HL-60 (cell line): ENCODE measurements at regions not wholly inside any gene's neighbourhood (a gene's known extent, or its start where the extent isn't known, plus 50 kb on each side); places are given as distances from the start of the nearest gene placed in this dataset.

Experiments
- GABPA ChIP-seq: IDR thresholded peaks from 2 replicates; pipeline ENCODE4 v1.6.1; 2012; ENCODE audit warnings: low read depth
- REST ChIP-seq: IDR thresholded peaks from 2 replicates; pipeline ENCODE4 v1.6.1; 2012; ENCODE audit warnings: low read depth; ENCODE audit not compliant: insufficient replicate concordance
- TF ChIP-seq, protein P1 (sequence below): IDR thresholded peaks from one replicate; pipeline ENCODE4 v1.5.1; 2011; ENCODE audit warnings: low read length, control low read depth, inconsistent platforms; ENCODE audit not compliant: insufficient read depth

- TF ChIP-seq, protein P1, sequence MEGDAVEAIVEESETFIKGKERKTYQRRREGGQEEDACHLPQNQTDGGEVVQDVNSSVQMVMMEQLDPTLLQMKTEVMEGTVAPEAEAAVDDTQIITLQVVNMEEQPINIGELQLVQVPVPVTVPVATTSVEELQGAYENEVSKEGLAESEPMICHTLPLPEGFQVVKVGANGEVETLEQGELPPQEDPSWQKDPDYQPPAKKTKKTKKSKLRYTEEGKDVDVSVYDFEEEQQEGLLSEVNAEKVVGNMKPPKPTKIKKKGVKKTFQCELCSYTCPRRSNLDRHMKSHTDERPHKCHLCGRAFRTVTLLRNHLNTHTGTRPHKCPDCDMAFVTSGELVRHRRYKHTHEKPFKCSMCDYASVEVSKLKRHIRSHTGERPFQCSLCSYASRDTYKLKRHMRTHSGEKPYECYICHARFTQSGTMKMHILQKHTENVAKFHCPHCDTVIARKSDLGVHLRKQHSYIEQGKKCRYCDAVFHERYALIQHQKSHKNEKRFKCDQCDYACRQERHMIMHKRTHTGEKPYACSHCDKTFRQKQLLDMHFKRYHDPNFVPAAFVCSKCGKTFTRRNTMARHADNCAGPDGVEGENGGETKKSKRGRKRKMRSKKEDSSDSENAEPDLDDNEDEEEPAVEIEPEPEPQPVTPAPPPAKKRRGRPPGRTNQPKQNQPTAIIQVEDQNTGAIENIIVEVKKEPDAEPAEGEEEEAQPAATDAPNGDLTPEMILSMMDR = no peak
- TF ChIP-seq REST = no peak
- no peak for TF ChIP-seq GABPA
Measured at GRCh38 chrX:97846718-97847237, 963.1 kb downstream of the RPA4 start.
